Activated B cell treated with CpG ODN at 0.5 μM for 24 hours (primary cell): ENCODE measurements at regions not wholly inside any gene's neighbourhood (a gene's known extent, or its start where the extent isn't known, plus 50 kb on each side); places are given as distances from the start of the nearest gene placed in this dataset.

Experiments used
- ATAC-seq: fragments of 200-7000 bp; cut with Tn5 transposase; one replicate; pipeline ENCODE4 v1.10.0; 2021; ENCODE audit warnings: low read depth, mild to moderate bottlenecking, moderate library complexity
- CTCF ChIA-PET: fragments of 350-600 bp; sonication (Branson Sonifier 250); formaldehyde crosslinking; loops from one replicate; lab custom pipeline; 2021; ENCODE audit warnings: antibody characterized with exemption; lab: Charles Lee
- POLR2A ChIA-PET: fragments of 350-600 bp; sonication (Branson Sonifier 250); formaldehyde crosslinking; loops from one replicate; lab custom pipeline; 2021; ENCODE audit warnings: antibody characterized with exemption; lab: Charles Lee
- DNase-seq: peaks from one replicate; pipeline ENCODE4 v3.0.0; 2022
- H3K27ac Mint-ChIP-seq: one replicate; pipeline ENCODE4 v1.8.0; 2020; ENCODE audit warnings: mixed read lengths
- H3K27me3 Mint-ChIP-seq: one replicate; pipeline ENCODE4 v1.8.0; 2021; ENCODE audit warnings: mixed read lengths
- H3K36me3 Mint-ChIP-seq: one replicate; pipeline ENCODE4 v1.8.0; 2021; ENCODE audit warnings: low read depth, mixed read lengths
- H3K4me1 Mint-ChIP-seq: one replicate; pipeline ENCODE4 v1.8.0; 2021; ENCODE audit warnings: mixed read lengths
- H3K4me3 Mint-ChIP-seq: one replicate; pipeline ENCODE4 v1.8.0; 2020; ENCODE audit warnings: mild to moderate bottlenecking, mixed read lengths
- H3K9me3 Mint-ChIP-seq: one replicate; pipeline ENCODE4 v1.8.0; 2020; ENCODE audit warnings: mixed read lengths
- CTCF ChIP-seq: fragments of 200-600 bp; IDR thresholded peaks from one replicate; pipeline ENCODE4 v1.8.0; 2022; ENCODE audit warnings: antibody characterized with exemption, mild to moderate bottlenecking
- intact Hi-C: fragments of 100-400 bp; cut with micrococcal nuclease; formaldehyde crosslinking; loops from one replicate; pipeline ENCODE4 v1.15.1; 2024

DNA sequence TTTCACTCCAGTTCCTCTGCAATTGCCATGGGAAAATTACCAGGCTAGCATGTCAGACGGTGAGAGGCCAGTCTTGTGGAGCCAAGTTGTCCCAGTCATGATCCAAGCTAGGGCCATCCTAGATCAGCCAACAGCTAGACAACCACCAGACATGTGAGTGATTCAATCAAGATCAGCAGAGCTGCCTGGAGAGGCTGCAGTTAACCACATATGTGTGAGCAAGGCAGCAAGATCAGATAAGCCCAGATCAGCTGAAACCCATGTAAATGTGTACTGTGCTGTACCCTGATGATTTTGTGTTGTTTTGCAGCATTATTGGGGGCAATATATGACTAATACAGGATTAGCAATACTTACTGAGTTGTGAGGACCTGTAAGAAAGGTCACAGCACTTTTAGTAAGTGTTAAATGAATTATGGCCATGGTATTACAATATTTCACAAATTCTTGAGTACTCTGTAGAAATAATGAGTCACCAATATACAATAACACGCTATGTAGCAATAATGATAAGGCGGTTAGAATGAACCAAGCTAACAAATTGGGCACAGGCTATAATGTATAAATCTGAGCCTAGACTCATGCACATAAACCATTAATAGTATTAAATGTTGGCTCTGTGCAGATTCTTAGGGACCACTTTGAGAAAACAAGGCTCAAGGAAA lies 91.4 kb downstream of the SUDS3 start:
- H3K27me3 Mint-ChIP-seq, result peaks cover 3% of the 10 kb centered on the region
- H3K4me1 Mint-ChIP-seq, result no peaks in the 10 kb centered on the region
- TF ChIP-seq CTCF, result no peak
- H3K36me3 Mint-ChIP-seq, result no peaks in the 10 kb centered on the region
- no peaks in the 10 kb centered on the region for H3K9me3 Mint-ChIP-seq
- no peak overlapping the region for H3K4me3 Mint-ChIP-seq
- ATAC-seq (no peak), DNase-seq (no peak)
- ChIA-PET POLR2A (no interaction called here), CTCF (no interaction called here)
- intact Hi-C loops, result no loop called here
- no peak overlapping the region for H3K27ac Mint-ChIP-seq

- Mint-ChIP-seq H3K4me3 (no peak overlapping the region), H3K4me1 (no peaks in the 10 kb centered on the region), H3K9me3 (no peaks in the 10 kb centered on the region), H3K27ac (no peak overlapping the region), H3K27me3 (peaks cover 3% of the 10 kb centered on the region), H3K36me3 (no peaks in the 10 kb centered on the region)
- POLR2A ChIA-PET, result no interaction called here
- CTCF ChIA-PET, result no interaction called here
- DNase-seq (no peak), ATAC-seq (no peak)
- TF ChIP-seq CTCF, result no peak
- intact Hi-C loops, result no loop called here
Observed at GRCh38 chr12:118472940-118473339, 96.6 kb downstream of the SUDS3 start.

- no peaks in the 10 kb centered on the region for H3K36me3 Mint-ChIP-seq
- POLR2A ChIA-PET, result no interaction called here
- ATAC-seq, result no peak
- intact Hi-C loops, result no loop called here
- CTCF ChIA-PET, result no interaction called here
- DNase-seq, result no peak
- no peaks in the 10 kb centered on the region for H3K9me3 Mint-ChIP-seq
- H3K4me3 Mint-ChIP-seq, result no peak overlapping the region
- H3K27ac Mint-ChIP-seq, result no peak overlapping the region
- no peak for TF ChIP-seq CTCF
- no peaks in the 10 kb centered on the region for H3K27me3 Mint-ChIP-seq
- H3K4me1 Mint-ChIP-seq, result no peaks in the 10 kb centered on the region
Observed at GRCh38 chr12:118480235-118480634, 103.9 kb downstream of the SUDS3 start.

GRCh38 chr12:118488034-118488433 lies 111.7 kb downstream of the SUDS3 start:
- ATAC-seq (no peak), DNase-seq (no peak)
- Mint-ChIP-seq H3K27ac (no peak overlapping the region), H3K36me3 (no peaks in the 10 kb centered on the region), H3K4me1 (no peaks in the 10 kb centered on the region), H3K27me3 (peaks cover 4% of the 10 kb centered on the region), H3K4me3 (no peak overlapping the region), H3K9me3 (no peaks in the 10 kb centered on the region)
- ChIA-PET POLR2A (no interaction called here), CTCF (no interaction called here)
- intact Hi-C loops, result no loop called here
- TF ChIP-seq CTCF, result no peak

DNA sequence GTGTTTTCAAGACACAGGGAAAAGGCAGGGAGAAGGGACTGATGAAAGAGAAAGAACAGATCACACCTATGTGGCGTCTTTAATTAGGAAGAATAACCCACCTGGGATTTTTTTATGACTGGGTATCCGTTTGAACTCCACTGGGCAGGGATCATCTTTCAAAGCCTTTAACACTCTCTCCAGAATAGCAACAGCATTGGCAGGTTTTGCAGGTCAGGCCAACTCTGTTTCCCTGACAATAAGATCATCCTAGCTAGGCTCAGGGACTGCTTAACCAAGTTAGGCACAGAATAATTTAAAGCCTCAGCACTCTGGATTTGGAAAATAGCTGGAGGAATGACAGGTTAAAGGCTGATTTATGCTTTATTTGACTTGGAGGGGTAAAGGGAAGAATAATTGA lies 117.6 kb downstream of the SUDS3 start:
- Mint-ChIP-seq H3K9me3 (peaks cover 3% of the 10 kb centered on the region), H3K4me1 (no peaks in the 10 kb centered on the region), H3K4me3 (no peak overlapping the region), H3K36me3 (no peaks in the 10 kb centered on the region), H3K27ac (no peak overlapping the region), H3K27me3 (no peaks in the 10 kb centered on the region)
- CTCF ChIA-PET, result no interaction called here
- POLR2A ChIA-PET, result no interaction called here
- intact Hi-C loops, result no loop called here
- no peak for TF ChIP-seq CTCF
- DNase-seq (no peak), ATAC-seq (no peak)
